Kidney epithelial cell (primary cell): ENCODE measurements at regions not wholly inside any gene's neighbourhood (a gene's known extent, or its start where the extent isn't known, plus 50 kb on each side); places are given as distances from the start of the nearest gene placed in this dataset.
A peak's percentile ranks its signal among the peaks of the same experiment; 100 is the strongest.

Experiments used
- DNase-seq: peaks from one replicate; pipeline ENCODE4 v3.0.0-alpha.2; 2010; ENCODE audit warnings: low read depth
- H3K27me3 ChIP-seq: 2 replicates; pipeline ENCODE4 v1.6.0; 2011; ENCODE audit warnings: low read length; ENCODE audit not compliant: control insufficient read depth, insufficient read depth
- H3K36me3 ChIP-seq: 2 replicates; pipeline ENCODE4 v1.5.1; 2011; ENCODE audit warnings: low read length; ENCODE audit not compliant: control insufficient read depth, insufficient read depth
- H3K4me3 ChIP-seq: 2 replicates; pipeline ENCODE4 v1.5.1; 2011; ENCODE audit warnings: low read depth, mild to moderate bottlenecking, control low read depth, low read length
- TF ChIP-seq, protein P1 (sequence below): IDR thresholded peaks from 2 replicates; pipeline ENCODE4 v1.5.1; 2011; ENCODE audit warnings: mild to moderate bottlenecking, moderate library complexity, low read length, control low read depth, inconsistent platforms; ENCODE audit not compliant: insufficient read depth, poor library complexity, severe bottlenecking

- no peaks in the 10 kb centered on the region for H3K27me3 ChIP-seq
- H3K36me3 ChIP-seq = no peaks in the 10 kb centered on the region
- TF ChIP-seq, protein P1, sequence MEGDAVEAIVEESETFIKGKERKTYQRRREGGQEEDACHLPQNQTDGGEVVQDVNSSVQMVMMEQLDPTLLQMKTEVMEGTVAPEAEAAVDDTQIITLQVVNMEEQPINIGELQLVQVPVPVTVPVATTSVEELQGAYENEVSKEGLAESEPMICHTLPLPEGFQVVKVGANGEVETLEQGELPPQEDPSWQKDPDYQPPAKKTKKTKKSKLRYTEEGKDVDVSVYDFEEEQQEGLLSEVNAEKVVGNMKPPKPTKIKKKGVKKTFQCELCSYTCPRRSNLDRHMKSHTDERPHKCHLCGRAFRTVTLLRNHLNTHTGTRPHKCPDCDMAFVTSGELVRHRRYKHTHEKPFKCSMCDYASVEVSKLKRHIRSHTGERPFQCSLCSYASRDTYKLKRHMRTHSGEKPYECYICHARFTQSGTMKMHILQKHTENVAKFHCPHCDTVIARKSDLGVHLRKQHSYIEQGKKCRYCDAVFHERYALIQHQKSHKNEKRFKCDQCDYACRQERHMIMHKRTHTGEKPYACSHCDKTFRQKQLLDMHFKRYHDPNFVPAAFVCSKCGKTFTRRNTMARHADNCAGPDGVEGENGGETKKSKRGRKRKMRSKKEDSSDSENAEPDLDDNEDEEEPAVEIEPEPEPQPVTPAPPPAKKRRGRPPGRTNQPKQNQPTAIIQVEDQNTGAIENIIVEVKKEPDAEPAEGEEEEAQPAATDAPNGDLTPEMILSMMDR = no peak
- H3K4me3 ChIP-seq = no peak overlapping the region
- no peak for DNase-seq
Observed at GRCh38 chrX:99353412-99353811, 1056.7 kb downstream of the PCDH19 start.

DNA sequence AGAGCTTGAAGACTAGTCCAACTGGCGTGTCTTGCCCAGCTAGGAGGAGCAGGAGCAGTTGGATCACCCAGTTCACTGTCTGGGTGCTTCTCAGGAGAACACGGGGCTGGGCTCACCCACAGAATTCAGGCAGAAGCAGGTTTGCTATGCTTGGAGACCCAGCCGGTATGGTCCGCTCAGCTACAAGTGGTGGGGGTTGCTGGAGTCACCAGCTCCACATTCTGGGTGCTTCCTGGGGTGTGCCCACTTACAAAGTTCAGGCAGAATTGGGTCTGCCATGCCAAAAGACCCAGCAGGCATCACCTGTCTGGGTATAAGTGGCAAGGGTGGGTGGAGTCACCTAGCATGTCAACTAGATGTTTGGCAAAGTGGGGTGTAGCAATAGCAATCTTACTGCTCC is 1061.8 kb downstream of the PCDH19 start:
- Histone ChIP-seq H3K36me3 (no peaks in the 10 kb centered on the region), H3K27me3 (no peaks in the 10 kb centered on the region), H3K4me3 (no peak overlapping the region)
- TF ChIP-seq, protein P1 = no peak
- DNase-seq = no peak

DNA sequence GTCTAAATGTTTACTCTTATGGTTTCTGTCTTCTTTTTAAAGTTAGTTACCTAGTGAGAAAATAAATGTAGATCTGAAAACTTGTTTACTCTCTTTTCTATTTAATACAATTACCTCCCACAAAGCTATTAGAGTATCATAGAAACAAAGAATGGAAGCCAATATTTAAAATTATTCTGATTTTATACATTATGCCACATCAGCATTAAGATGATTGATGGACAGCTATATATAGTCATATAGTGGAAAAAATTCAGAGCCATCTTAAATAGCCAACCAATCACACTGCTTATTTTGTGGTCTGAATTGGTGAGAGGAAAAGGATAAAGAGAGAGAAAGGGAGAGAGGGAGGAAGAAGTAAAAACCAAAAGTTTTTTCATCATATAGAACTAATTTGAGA is 1101.8 kb downstream of the PCDH19 start:
- H3K36me3 ChIP-seq = no peaks in the 10 kb centered on the region
- TF ChIP-seq, protein P1 = no peak

DNA sequence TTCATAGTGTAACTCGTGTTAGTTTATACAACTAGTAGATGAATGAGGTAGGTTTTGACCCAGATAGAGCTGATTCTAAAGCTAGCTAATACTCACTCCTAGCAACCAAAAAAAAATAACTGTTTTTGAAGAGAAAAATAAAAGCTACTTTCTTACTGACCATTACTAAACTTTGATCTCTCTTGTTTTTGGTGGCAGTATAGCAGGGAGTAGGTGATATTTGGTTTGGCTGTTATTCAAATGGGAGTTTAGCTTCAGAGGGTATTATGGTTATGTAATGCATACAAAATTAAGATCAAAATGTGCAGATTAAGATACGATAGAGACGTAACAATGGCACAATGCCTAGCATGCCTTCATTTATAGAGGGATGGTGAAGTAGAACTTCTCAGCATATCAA is 1104.5 kb downstream of the PCDH19 start:
- no peaks in the 10 kb centered on the region for H3K27me3 ChIP-seq
- H3K4me3 ChIP-seq = no peak overlapping the region
- TF ChIP-seq, protein P1 = no peak
- DNase-seq = no peak
- H3K36me3 ChIP-seq = no peaks in the 10 kb centered on the region

More for the DNA sequence above, 1101.8 kb downstream of the PCDH19 start:
- Histone ChIP-seq H3K27me3 (no peaks in the 10 kb centered on the region), H3K4me3 (no peak overlapping the region)
- DNase-seq = no peak

GRCh38 chrX:99301990-99302389 is 1108.1 kb downstream of the PCDH19 start:
- DNase-seq = no peak
- no peaks in the 10 kb centered on the region for H3K27me3 ChIP-seq
- H3K36me3 ChIP-seq = no peaks in the 10 kb centered on the region
- TF ChIP-seq, protein P1 = peak; percentile 22
- H3K4me3 ChIP-seq = no peak overlapping the region

DNA sequence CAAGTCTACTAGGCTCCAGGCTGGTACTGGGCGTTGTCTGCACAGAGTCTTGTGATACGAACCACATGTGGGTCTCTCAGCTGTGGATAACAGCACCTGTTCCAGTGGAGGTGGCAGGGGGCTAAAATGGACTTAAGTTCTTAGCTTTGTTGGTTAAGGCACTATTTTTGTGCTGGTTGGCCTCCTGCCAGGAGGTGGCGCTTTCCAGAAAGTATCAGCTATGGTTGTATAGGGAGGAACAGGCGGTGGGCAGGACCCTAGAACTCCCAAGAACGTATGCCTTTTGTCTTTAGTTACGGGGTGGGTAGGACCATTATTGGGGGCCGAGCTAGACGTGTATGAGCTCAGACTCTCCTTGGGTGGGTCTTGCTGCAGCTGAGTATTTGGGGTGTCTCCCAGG is 1138.4 kb downstream of the PCDH19 start:
- Histone ChIP-seq H3K4me3 (no peak overlapping the region), H3K36me3 (no peaks in the 10 kb centered on the region), H3K27me3 (no peaks in the 10 kb centered on the region)
- no peak for DNase-seq
- TF ChIP-seq, protein P1 = no peak
